ENCODE measurements at regions not wholly inside any gene's neighbourhood (a gene's known extent, or its start where the extent isn't known, plus 50 kb on each side); places are given as distances from the start of the nearest gene placed in this dataset.

GRCh38 chr2:7207631-7208030 lies 290.4 kb downstream of the RNF144A start:
- Histone ChIP-seq H3K36me3 (ENCODE audit: control insufficient read depth, insufficient read depth, low read length) (no peaks in the 10 kb centered on the region), H3K4me3 (ENCODE audit: low read length) (no peak overlapping the region), H3K27me3 (ENCODE audit: control insufficient read depth, insufficient read depth, low read length) (no peaks in the 10 kb centered on the region), H3K27ac (ENCODE audit: low read length) (no peak overlapping the region), H3K9me3 (replicated peaks; ENCODE audit: control insufficient read depth, low read depth, low read length) (no peaks in the 10 kb centered on the region), H3K4me1 (ENCODE audit: control insufficient read depth, insufficient read depth, low read length) (no peaks in the 10 kb centered on the region)
- 67% methylated on average over 4 of the region's 7 CpGs for WGBS (ENCODE audit: insufficient coverage)
- peak; percentile 17 for DNase-seq

GRCh38 chr2:7209757-7210555 lies 292.7 kb downstream of the RNF144A start:
- H3K9me3 ChIP-seq (replicated peaks; ENCODE audit: control insufficient read depth, low read depth, low read length) = no peaks in the 10 kb centered on the region
- H3K36me3 ChIP-seq (ENCODE audit: control insufficient read depth, insufficient read depth, low read length) = no peaks in the 10 kb centered on the region
- no peak overlapping the region for H3K27ac ChIP-seq (ENCODE audit: low read length)
- no peaks in the 10 kb centered on the region for H3K4me1 ChIP-seq (ENCODE audit: control insufficient read depth, insufficient read depth, low read length)
- H3K4me3 ChIP-seq (ENCODE audit: low read length) = no peak overlapping the region
- no peak for DNase-seq
- 60% methylated on average over 2 of the region's 5 CpGs for WGBS (ENCODE audit: insufficient coverage)
- no peaks in the 10 kb centered on the region for H3K27me3 ChIP-seq (ENCODE audit: control insufficient read depth, insufficient read depth, low read length)

GRCh38 chr2:7210712-7211111 lies 293.5 kb downstream of the RNF144A start:
- Histone ChIP-seq H3K4me3 (ENCODE audit: low read length) (no peak overlapping the region), H3K27me3 (ENCODE audit: control insufficient read depth, insufficient read depth, low read length) (no peaks in the 10 kb centered on the region), H3K27ac (ENCODE audit: low read length) (no peak overlapping the region), H3K4me1 (ENCODE audit: control insufficient read depth, insufficient read depth, low read length) (no peaks in the 10 kb centered on the region), H3K36me3 (ENCODE audit: control insufficient read depth, insufficient read depth, low read length) (no peaks in the 10 kb centered on the region), H3K9me3 (replicated peaks; ENCODE audit: control insufficient read depth, low read depth, low read length) (no peaks in the 10 kb centered on the region)
- DNase-seq = no peak
- 89% methylated on average over 2 of the region's 4 CpGs for WGBS (ENCODE audit: insufficient coverage)

GRCh38 chr2:7225848-7226247 lies 308.6 kb downstream of the RNF144A start:
- DNase-seq = no peak
- Histone ChIP-seq H3K4me3 (ENCODE audit: low read length) (no peak overlapping the region), H3K36me3 (ENCODE audit: control insufficient read depth, insufficient read depth, low read length) (no peaks in the 10 kb centered on the region), H3K4me1 (ENCODE audit: control insufficient read depth, insufficient read depth, low read length) (no peaks in the 10 kb centered on the region), H3K27me3 (ENCODE audit: control insufficient read depth, insufficient read depth, low read length) (no peaks in the 10 kb centered on the region), H3K27ac (ENCODE audit: low read length) (no peak overlapping the region), H3K9me3 (replicated peaks; ENCODE audit: control insufficient read depth, low read depth, low read length) (no peaks in the 10 kb centered on the region)
- WGBS (ENCODE audit: insufficient coverage) = no CpG with 5 or more reads among the region's 1 CpG

- no CpG with 5 or more reads among the region's 1 CpG for WGBS (ENCODE audit: insufficient coverage)
- H3K9me3 ChIP-seq (replicated peaks; ENCODE audit: control insufficient read depth, low read depth, low read length) = no peaks in the 10 kb centered on the region
- no peak overlapping the region for H3K27ac ChIP-seq (ENCODE audit: low read length)
- no peaks in the 10 kb centered on the region for H3K36me3 ChIP-seq (ENCODE audit: control insufficient read depth, insufficient read depth, low read length)
- no peaks in the 10 kb centered on the region for H3K4me1 ChIP-seq (ENCODE audit: control insufficient read depth, insufficient read depth, low read length)
- no peak overlapping the region for H3K4me3 ChIP-seq (ENCODE audit: low read length)
- DNase-seq = no peak
- H3K27me3 ChIP-seq (ENCODE audit: control insufficient read depth, insufficient read depth, low read length) = no peaks in the 10 kb centered on the region
Measured at GRCh38 chr2:7226501-7226900, 309.3 kb downstream of the RNF144A start.

GRCh38 chr2:7233126-7233525 lies 315.9 kb downstream of the RNF144A start:
- DNase-seq = no peak
- no peak overlapping the region for H3K27ac ChIP-seq (ENCODE audit: low read length)
- no peaks in the 10 kb centered on the region for H3K9me3 ChIP-seq (replicated peaks; ENCODE audit: control insufficient read depth, low read depth, low read length)
- H3K27me3 ChIP-seq (ENCODE audit: control insufficient read depth, insufficient read depth, low read length) = no peaks in the 10 kb centered on the region
- WGBS (ENCODE audit: insufficient coverage) = 73% methylated on average over 1 of the region's 1 CpG
- H3K36me3 ChIP-seq (ENCODE audit: control insufficient read depth, insufficient read depth, low read length) = no peaks in the 10 kb centered on the region
- H3K4me1 ChIP-seq (ENCODE audit: control insufficient read depth, insufficient read depth, low read length) = no peaks in the 10 kb centered on the region
- no peak overlapping the region for H3K4me3 ChIP-seq (ENCODE audit: low read length)

- WGBS (ENCODE audit: insufficient coverage) = 89% methylated on average over 9 of the region's 13 CpGs
- H3K9me3 ChIP-seq (replicated peaks; ENCODE audit: control insufficient read depth, low read depth, low read length) = no peaks in the 10 kb centered on the region
- H3K27ac ChIP-seq (ENCODE audit: low read length) = no peak overlapping the region
- H3K4me3 ChIP-seq (ENCODE audit: low read length) = no peak overlapping the region
- H3K27me3 ChIP-seq (ENCODE audit: control insufficient read depth, insufficient read depth, low read length) = no peaks in the 10 kb centered on the region
- no peak for DNase-seq
- no peaks in the 10 kb centered on the region for H3K4me1 ChIP-seq (ENCODE audit: control insufficient read depth, insufficient read depth, low read length)
- H3K36me3 ChIP-seq (ENCODE audit: control insufficient read depth, insufficient read depth, low read length) = no peaks in the 10 kb centered on the region
Measured at GRCh38 chr2:7237466-7237865, 320.3 kb downstream of the RNF144A start.

GRCh38 chr2:7239078-7239477 lies 321.9 kb downstream of the RNF144A start:
- Histone ChIP-seq H3K4me1 (ENCODE audit: control insufficient read depth, insufficient read depth, low read length) (no peaks in the 10 kb centered on the region), H3K4me3 (ENCODE audit: low read length) (no peak overlapping the region), H3K36me3 (ENCODE audit: control insufficient read depth, insufficient read depth, low read length) (no peaks in the 10 kb centered on the region), H3K27me3 (ENCODE audit: control insufficient read depth, insufficient read depth, low read length) (no peaks in the 10 kb centered on the region), H3K9me3 (replicated peaks; ENCODE audit: control insufficient read depth, low read depth, low read length) (no peaks in the 10 kb centered on the region), H3K27ac (ENCODE audit: low read length) (no peak overlapping the region)
- no peak for DNase-seq
- 100% methylated on average over 1 of the region's 3 CpGs for WGBS (ENCODE audit: insufficient coverage)

- Histone ChIP-seq H3K27me3 (ENCODE audit: control insufficient read depth, insufficient read depth, low read length) (no peaks in the 10 kb centered on the region), H3K36me3 (ENCODE audit: control insufficient read depth, insufficient read depth, low read length) (no peaks in the 10 kb centered on the region), H3K4me1 (ENCODE audit: control insufficient read depth, insufficient read depth, low read length) (no peaks in the 10 kb centered on the region), H3K4me3 (ENCODE audit: low read length) (no peak overlapping the region), H3K9me3 (replicated peaks; ENCODE audit: control insufficient read depth, low read depth, low read length) (no peaks in the 10 kb centered on the region), H3K27ac (ENCODE audit: low read length) (no peak overlapping the region)
- DNase-seq = no peak
- 71% methylated on average over 2 of the region's 4 CpGs for WGBS (ENCODE audit: insufficient coverage)
Measured at GRCh38 chr2:7241041-7241745, 324.0 kb downstream of the RNF144A start.

- no peaks in the 10 kb centered on the region for H3K9me3 ChIP-seq (replicated peaks; ENCODE audit: control insufficient read depth, low read depth, low read length)
- WGBS (ENCODE audit: insufficient coverage) = 75% methylated on average over 4 of the region's 5 CpGs
- no peak overlapping the region for H3K27ac ChIP-seq (ENCODE audit: low read length)
- no peaks in the 10 kb centered on the region for H3K27me3 ChIP-seq (ENCODE audit: control insufficient read depth, insufficient read depth, low read length)
- H3K4me1 ChIP-seq (ENCODE audit: control insufficient read depth, insufficient read depth, low read length) = no peaks in the 10 kb centered on the region
- no peak overlapping the region for H3K4me3 ChIP-seq (ENCODE audit: low read length)
- DNase-seq = no peak
- H3K36me3 ChIP-seq (ENCODE audit: control insufficient read depth, insufficient read depth, low read length) = no peaks in the 10 kb centered on the region
Measured at GRCh38 chr2:7242189-7242867, 325.1 kb downstream of the RNF144A start.

Measured in muscle of leg (tissue), 3 donors.